Islet precursor cell (in vitro differentiated cells): ENCODE measurements at regions not wholly inside any gene's neighbourhood (a gene's known extent, or its start where the extent isn't known, plus 50 kb on each side); places are given as distances from the start of the nearest gene placed in this dataset.

ENCODE experiments used
- DNase-seq: peaks from one replicate; pipeline ENCODE4 v3.0.0-alpha.2; 2018

GRCh38 chrX:46447384-46447783 is 97.8 kb downstream of the ZNF674 start:
- DNase-seq = no peak

GRCh38 chrX:46446727-46447378 is 98.4 kb downstream of the ZNF674 start:
- peak; percentile 91 for DNase-seq

- DNase-seq = peak; percentile 91
Observed at GRCh38 chrX:46444011-46444410, 101.2 kb downstream of the ZNF674 start.

- DNase-seq = no peak
Observed at GRCh38 chrX:46436744-46437143, 108.5 kb downstream of the ZNF674 start.

- DNase-seq = no peak
Observed at GRCh38 chrX:46433892-46434291, 111.3 kb downstream of the ZNF674 start.

DNA sequence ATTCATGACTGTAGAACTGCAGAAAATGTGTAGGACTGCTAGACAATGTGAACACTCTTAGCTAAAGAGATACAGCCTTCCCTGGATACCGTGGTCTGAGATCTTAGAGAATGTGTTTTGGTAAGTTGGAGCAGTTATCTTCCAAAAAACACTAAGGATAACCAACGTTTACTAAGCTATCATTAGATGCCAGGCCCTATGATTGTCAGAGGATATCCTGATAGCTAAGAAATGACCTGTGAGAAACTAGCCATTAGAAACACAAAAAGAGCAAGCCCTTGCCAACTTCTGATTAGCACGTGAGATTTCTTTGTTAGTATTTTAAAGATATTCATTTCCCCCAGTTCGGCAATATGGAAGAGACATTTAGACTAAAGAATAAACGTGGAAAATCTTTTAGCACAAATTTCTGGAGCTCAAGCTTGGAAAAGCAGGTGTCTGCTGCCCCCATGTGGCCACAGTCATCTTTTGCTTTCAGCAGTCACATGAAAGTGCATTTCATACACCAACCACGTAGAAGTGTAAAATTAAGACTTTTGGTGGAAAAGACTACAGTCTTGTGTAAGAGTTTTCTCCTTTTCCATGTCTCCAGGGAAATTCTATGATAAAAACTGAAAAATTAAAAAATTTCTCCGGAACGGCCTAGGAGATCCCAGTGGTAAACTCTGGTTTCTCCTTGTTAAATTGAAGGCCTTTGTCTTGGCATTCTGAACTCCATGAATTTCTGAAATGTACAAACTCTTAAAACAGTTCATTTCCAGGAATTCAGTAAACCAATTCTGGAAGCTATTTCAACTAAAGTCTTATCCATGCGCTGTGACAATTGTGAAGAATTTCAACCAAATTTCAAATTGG is 136.4 kb downstream of the ZNF674 start:
- peak; percentile 64 for DNase-seq

DNA sequence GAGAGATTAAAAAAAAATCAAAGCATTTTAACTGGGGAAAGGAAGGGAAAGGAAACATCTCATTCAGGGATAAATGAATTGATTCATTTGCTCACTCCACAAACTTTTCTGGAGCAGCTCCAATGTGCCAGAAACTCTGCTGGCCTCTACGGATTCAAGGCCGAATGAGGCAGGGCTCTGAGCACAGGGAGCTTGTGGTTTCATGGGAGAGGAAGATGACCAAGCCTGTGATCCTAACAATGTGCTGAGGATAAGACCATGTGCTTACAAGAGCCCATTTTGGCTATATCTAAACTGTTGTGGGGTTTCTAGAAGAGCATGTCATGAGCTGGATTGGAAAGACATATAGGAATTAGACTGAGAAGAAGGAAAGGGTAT is 137.5 kb downstream of the ZNF674 start:
- DNase-seq = no peak

DNA sequence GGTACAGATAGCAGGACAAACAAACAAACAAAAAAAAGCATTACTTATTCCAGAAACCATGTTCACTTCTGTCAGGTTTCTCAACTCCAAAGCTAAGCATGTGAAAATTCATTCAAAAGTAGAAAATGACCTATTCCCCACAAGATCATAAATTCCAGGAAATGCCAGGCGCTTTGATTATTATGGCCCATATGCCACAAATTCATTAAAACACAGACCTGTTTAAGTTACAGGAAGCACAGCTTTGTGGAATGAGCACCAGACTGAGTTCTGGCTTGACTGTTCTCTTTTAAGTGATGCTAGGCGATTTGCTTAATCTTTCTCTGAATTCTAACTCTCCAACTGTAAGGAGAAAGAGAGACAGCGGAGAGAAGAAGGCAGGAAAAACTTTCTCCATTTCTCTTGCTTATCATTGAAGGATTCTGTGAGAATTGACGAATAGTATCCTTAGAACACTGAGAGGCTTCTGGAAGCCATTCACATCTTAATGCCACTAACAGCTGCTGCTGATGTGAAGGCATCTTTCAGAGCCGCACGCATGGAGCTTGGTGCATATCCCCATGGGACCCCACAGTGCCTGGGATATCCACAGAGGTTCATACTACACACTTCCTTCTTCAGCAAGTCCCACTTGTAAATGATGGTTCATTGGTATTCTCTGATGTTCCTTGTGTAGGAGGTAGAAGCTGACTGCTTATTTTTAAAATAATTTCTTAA is 138.0 kb downstream of the ZNF674 start:
- DNase-seq = no peak

GRCh38 chrX:46404774-46405173 is 140.4 kb downstream of the ZNF674 start:
- no peak for DNase-seq

DNA sequence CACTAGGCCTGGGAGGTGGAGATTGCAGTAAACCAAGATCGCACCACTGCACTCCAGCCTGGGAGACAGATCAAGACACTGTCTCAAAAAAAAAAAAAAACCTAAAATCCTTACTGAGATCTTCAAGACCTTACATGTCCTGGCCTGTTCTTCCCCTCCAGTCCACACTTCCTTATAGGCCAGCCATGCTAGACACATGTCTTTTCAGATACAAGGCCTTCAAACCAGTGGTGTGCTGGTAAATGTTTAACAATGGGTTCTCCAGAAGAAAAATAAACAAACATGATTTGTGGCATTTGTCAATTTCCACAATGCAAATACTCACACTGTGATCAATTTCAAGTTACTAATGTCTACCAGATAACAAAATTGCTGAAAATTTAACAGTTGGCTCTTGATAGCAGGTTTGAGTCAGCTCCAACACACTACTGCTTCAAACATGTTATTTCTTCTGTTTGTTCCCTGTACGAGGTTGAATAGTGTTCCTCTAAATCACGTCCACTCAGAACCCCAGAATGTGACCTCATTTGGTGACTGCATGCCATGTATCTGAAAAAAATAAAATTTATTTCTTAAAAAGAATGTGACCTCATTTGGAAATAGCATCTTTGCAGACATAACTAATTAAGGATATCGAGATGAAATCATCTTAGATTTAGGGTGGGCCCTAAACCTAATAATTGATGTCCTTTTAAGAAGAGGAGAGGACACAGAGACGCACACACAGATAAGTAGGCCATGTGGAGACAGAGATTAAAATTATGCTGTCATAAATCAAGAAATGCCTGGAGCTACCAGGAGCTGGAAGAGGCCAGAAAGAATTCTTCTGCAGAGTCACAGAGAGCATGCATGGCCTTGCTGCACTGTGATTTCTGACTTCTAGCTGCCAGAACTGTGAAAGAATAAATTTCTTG is 144.4 kb downstream of the ZNF674 start:
- DNase-seq = no peak

GRCh38 chrX:46398874-46399273 is 146.3 kb downstream of the ZNF674 start:
- DNase-seq = no peak

GRCh38 chrX:46398126-46398525 is 147.1 kb downstream of the ZNF674 start:
- no peak for DNase-seq

- DNase-seq = no peak
Observed at GRCh38 chrX:46386511-46386910, 158.7 kb downstream of the ZNF674 start.

DNA sequence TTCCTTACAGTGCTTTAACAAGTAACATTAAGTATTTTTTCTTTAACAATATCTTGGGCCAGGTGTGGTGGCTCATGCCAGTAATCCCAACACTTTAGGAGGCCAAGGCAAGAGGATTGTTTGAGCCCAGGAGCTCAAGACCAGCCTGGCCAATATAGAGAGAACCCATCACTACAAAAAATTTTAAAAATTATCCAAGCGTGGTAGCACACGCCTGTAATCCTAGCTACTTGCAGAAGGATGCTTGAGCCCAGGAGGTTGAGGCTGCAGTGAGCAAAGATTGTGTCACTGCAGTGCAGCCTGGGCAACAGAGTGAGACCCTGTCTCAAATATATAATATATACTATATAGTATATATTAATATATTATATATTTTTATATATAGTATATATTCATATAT is 162.2 kb downstream of the ZNF674 start:
- DNase-seq = no peak

DNA sequence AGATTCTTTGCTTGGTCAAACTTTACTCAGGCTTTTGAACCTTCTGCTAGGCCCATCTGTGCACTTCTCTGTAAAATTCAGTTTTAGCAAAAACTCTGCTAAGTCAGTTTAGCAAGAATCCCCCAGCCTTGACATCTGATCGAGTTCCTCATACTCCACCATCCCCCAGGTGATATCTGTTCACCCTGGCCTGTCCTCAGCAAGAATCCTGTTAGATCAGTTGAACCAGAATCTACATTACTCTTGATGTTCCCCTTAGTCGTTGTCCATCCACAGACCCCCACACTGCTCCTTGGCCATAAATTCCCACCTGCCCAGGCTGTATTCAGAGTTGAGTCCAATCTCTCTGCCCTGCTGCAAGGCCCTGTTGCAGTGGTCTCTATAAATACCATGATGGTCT is 162.6 kb downstream of the ZNF674 start:
- DNase-seq = no peak

DNA sequence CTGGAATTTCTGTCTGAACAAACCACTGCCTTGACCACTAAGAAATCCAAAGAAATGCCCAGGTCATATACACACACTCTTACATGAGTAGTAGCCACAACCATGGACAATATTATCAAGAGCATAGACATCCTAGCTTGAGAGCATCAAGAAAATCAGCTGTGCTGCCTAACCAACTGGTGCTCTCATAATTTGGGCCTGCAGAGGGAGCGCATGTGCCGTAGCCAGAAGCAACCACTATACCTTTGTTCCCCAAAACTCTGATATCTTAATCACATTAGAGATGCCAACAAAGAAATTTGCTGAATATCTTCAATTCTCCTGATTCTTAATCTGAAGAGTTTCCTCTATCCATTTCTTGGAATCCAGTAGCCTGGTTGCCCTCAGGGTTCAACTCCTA is 163.6 kb downstream of the ZNF674 start:
- DNase-seq = no peak

DNA sequence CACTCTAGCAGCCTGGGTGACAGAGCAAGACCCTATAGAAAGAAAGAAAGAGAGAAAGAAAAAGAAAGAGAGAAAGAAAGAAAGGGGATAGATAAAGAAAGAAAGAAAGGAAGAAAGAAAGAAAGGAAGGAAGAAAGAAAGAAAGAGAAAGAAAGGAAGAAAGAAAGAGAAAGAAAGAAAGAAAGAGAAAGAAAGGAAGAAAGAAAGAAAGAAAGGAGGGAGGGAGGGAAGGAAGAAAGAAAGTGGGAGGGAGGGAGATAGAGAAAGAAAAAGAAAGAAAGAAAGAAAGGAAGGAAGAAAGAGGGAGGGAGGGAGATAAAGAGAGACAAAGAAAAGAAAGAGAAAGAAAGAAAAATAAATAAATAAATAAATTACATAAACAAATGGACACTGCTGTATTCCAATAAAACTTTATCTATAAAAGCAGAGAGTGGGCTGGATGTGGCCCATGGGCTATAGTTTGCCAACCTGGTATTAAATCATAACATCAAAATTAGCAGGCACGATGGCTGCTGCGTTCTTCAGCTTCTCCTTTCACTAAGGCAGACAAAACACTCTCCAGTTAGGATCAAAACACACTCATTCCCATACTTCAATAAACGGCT is 165.0 kb downstream of the ZNF674 start:
- no peak for DNase-seq

GRCh38 chrX:46376246-46376885 is 168.9 kb downstream of the ZNF674 start:
- DNase-seq = peak; percentile 69

GRCh38 chrX:46375831-46376230 is 169.4 kb downstream of the ZNF674 start:
- no peak for DNase-seq

- no peak for DNase-seq
Observed at GRCh38 chrX:46374371-46374770, 170.8 kb downstream of the ZNF674 start.

DNA sequence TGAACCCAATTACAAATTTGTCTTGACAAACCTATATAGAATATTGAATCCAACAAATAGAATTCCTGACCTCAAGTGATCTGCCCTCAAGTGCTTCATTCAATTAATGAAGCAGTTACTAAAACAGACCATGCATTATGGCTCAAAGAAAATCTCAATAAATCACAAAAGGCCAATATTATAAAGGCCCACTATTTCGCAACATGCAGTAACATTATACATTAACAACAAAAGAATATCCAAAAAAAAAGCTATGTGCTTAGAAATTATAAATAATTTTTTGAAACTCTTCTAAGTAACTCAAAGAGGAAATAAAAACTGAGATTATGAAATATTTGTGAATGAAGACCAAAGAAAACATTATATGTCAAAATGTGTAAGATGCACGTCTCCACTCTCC is 177.7 kb downstream of the ZNF674 start:
- no peak for DNase-seq
